H1 (cell line): ENCODE measurements at regions not wholly inside any gene's neighbourhood (a gene's known extent, or its start where the extent isn't known, plus 50 kb on each side); places are given as distances from the start of the nearest gene placed in this dataset.

Experiments used
- CTCF ChIA-PET: fragments of 300-600 bp; sonication (Branson Sonifier 250); formaldehyde crosslinking; loops from one replicate; lab custom pipeline; 2021; ENCODE audit not compliant: partially characterized antibody; lab: Charles Lee
- POLR2A ChIA-PET: fragments of 300-600 bp; sonication (Branson Sonifier 250); formaldehyde crosslinking; loops from one replicate; lab custom pipeline; 2021; ENCODE audit warnings: inconsistent platforms; ENCODE audit not compliant: partially characterized antibody; lab: Charles Lee
- DNase-seq, 2 experiments: peaks; one replicate each; pipeline versions ENCODE4 v3.0.0 to v3.0.0-alpha.2; 2010 to 2022; ENCODE audit warnings: low spot score in 2 of 2, low read depth in 1 of 2, mixed read lengths in 1 of 2
- FAIRE-seq: peaks from 2 replicates; lab custom pipeline; 2011; peaks lifted over from hg19 to GRCh38; lab: Jason Lieb, UNC
- H2AFZ ChIP-seq: 2 replicates; pipeline ENCODE4 v1.8.1; 2012; ENCODE audit warnings: low read length, inconsistent platforms
- H2AK5ac ChIP-seq: 2 replicates; pipeline ENCODE4 v1.6.1; 2013; ENCODE audit warnings: low read depth, low read length
- H2BK120ac ChIP-seq: replicated peaks from 2 replicates; pipeline ENCODE3; 2013; ENCODE audit warnings: low read depth, low read length, inconsistent platforms
- H2BK12ac ChIP-seq: 2 replicates; pipeline ENCODE4 v1.6.1; 2013; ENCODE audit warnings: low read depth, low read length
- H2BK15ac ChIP-seq: 2 replicates; pipeline ENCODE4 v1.6.1; 2013; ENCODE audit warnings: low read length
- H2BK20ac ChIP-seq: 2 replicates; pipeline ENCODE4 v1.6.1; 2013; ENCODE audit warnings: low read length
- H2BK5ac ChIP-seq: 2 replicates; pipeline ENCODE4 v1.6.1; 2013; ENCODE audit warnings: low read depth, low read length
- H3K14ac ChIP-seq: 2 replicates; pipeline ENCODE4 v1.6.1; 2013; ENCODE audit warnings: inconsistent platforms; ENCODE audit not compliant: insufficient read length
- H3K18ac ChIP-seq: 2 replicates; pipeline ENCODE4 v1.6.1; 2013; ENCODE audit warnings: low read length; ENCODE audit errors: extremely low read depth
- H3K23ac ChIP-seq: 2 replicates; pipeline ENCODE4 v1.6.1; 2013; ENCODE audit warnings: inconsistent platforms; ENCODE audit not compliant: insufficient read length
- H3K23me2 ChIP-seq: 2 replicates; pipeline ENCODE4 v1.6.1; 2013; ENCODE audit warnings: low read depth, low read length
- H3K27ac ChIP-seq: 2 replicates; pipeline ENCODE4 v1.6.1; 2011; ENCODE audit warnings: low read depth, low read length, inconsistent platforms
- H3K27me3 ChIP-seq, 4 experiments: replicated peaks in 1 of 4; 1 replicate in 1 of 4; 2 replicates in 3 of 4; pipeline versions ENCODE4 v1.6.1 to v1.8.1; 2011 to 2013; ENCODE audit warnings: low read length in 3 of 4, mild to moderate bottlenecking in 3 of 4, inconsistent platforms in 2 of 4, mixed read lengths in 2 of 4, moderate library complexity in 1 of 4; ENCODE audit not compliant: control insufficient read depth in 3 of 4, insufficient read depth in 3 of 4; ENCODE audit errors: extremely low read depth in 1 of 4
- H3K36me3 ChIP-seq, 4 experiments: 2 replicates each; pipeline versions ENCODE4 v1.6.1 to v1.8.1; 2011 to 2013; ENCODE audit warnings: mild to moderate bottlenecking in 4 of 4, low read length in 3 of 4, moderate library complexity in 2 of 4, control low read depth in 1 of 4, inconsistent platforms in 1 of 4; ENCODE audit not compliant: insufficient read depth in 4 of 4, control insufficient read depth in 2 of 4
- H3K4ac ChIP-seq: replicated peaks from 2 replicates; pipeline ENCODE3; 2013; ENCODE audit warnings: low read length, low read depth, mixed read lengths, inconsistent platforms; ENCODE audit not compliant: insufficient read length
- H3K4me1 ChIP-seq, 4 experiments: replicated peaks in 1 of 4; 1 replicate in 1 of 4; 2 replicates in 3 of 4; pipeline versions ENCODE4 v1.6.1 to v1.8.1; 2011 to 2013; ENCODE audit warnings: low read length in 3 of 4, inconsistent platforms in 2 of 4, mixed read lengths in 1 of 4; ENCODE audit not compliant: insufficient read depth in 4 of 4, control insufficient read depth in 3 of 4
- H3K4me2 ChIP-seq, 2 experiments: 2 replicates each; pipeline versions ENCODE4 v1.6.1 to v1.8.1; 2011 to 2013; ENCODE audit warnings: low read depth in 2 of 2, low read length in 2 of 2, control low read depth in 1 of 2, inconsistent platforms in 1 of 2, mild to moderate bottlenecking in 1 of 2; ENCODE audit not compliant: insufficient read depth in 1 of 2
- H3K4me3 ChIP-seq, 4 experiments: fragments of 200-600, 300-600 bp in 1 of 4; sonication (generic), shearing (Covaris generic), sonication (Bioruptor Twin) in 1 of 4; 2 replicates each; pipeline versions ENCODE4 v1.5.1 to v1.8.1; 2011 to 2016; ENCODE audit warnings: low read length in 4 of 4, low read depth in 3 of 4, control low read depth in 2 of 4, inconsistent platforms in 2 of 4, mild to moderate bottlenecking in 2 of 4, mixed read lengths in 1 of 4, moderate library complexity in 1 of 4; ENCODE audit not compliant: insufficient read depth in 2 of 4; ENCODE audit errors: extremely low read depth in 1 of 4
- H3K56ac ChIP-seq: replicated peaks from 2 replicates; pipeline ENCODE3; 2013; ENCODE audit warnings: low read depth, mild to moderate bottlenecking, mixed read lengths, low read length, inconsistent platforms; ENCODE audit not compliant: insufficient read length
- H3K79me1 ChIP-seq: 2 replicates; pipeline ENCODE4 v1.6.1; 2013; ENCODE audit warnings: low read depth, low read length, control low read depth
- H3K79me2 ChIP-seq, 2 experiments: 2 replicates each; pipeline versions ENCODE4 v1.6.1 to v1.8.1; 2012 to 2013; ENCODE audit warnings: low read length in 2 of 2, mild to moderate bottlenecking in 2 of 2, inconsistent platforms in 1 of 2; ENCODE audit not compliant: insufficient read depth in 2 of 2, control insufficient read depth in 1 of 2
- H3K9ac ChIP-seq, 4 experiments: replicated peaks in 1 of 4; 1 replicate in 1 of 4; 2 replicates in 3 of 4; pipeline versions ENCODE4 v1.6.1 to v1.8.1; 2011 to 2013; ENCODE audit warnings: low read depth in 3 of 4, low read length in 3 of 4, control low read depth in 2 of 4, mild to moderate bottlenecking in 2 of 4, moderate library complexity in 2 of 4, inconsistent platforms in 1 of 4; ENCODE audit errors: extremely low read depth in 1 of 4
- H3K9me3 ChIP-seq, 2 experiments: 2 replicates each; pipeline versions ENCODE4 v1.6.1 to v1.8.1; 2012 to 2013; ENCODE audit warnings: mild to moderate bottlenecking in 2 of 2, moderate library complexity in 2 of 2, control low read depth in 1 of 2, inconsistent platforms in 1 of 2, low read depth in 1 of 2, low read length in 1 of 2, mixed read lengths in 1 of 2; ENCODE audit not compliant: insufficient read depth in 2 of 2
- H4K20me1 ChIP-seq, 2 experiments: replicated peaks in 1 of 2; 2 replicates each; pipeline versions ENCODE3 to v1.8.1; 2011 to 2013; ENCODE audit warnings: inconsistent platforms in 2 of 2, low read length in 2 of 2, mild to moderate bottlenecking in 1 of 2; ENCODE audit not compliant: insufficient read depth in 2 of 2, control insufficient read depth in 1 of 2
- H4K5ac ChIP-seq: 2 replicates; pipeline ENCODE4 v1.6.1; 2013; ENCODE audit warnings: low read length, low read depth, mixed read lengths, inconsistent platforms; ENCODE audit not compliant: insufficient read length
- H4K8ac ChIP-seq: 2 replicates; pipeline ENCODE4 v1.8.0; 2013; ENCODE audit warnings: mild to moderate bottlenecking, moderate library complexity, low read length, inconsistent platforms; ENCODE audit not compliant: insufficient read depth; ENCODE audit errors: extremely low read depth
- H4K91ac ChIP-seq: replicated peaks from 2 replicates; pipeline ENCODE3; 2013; ENCODE audit warnings: low read length, mixed read lengths, inconsistent platforms; ENCODE audit not compliant: insufficient read length
- CHD1 ChIP-seq: IDR thresholded peaks from 2 replicates; pipeline ENCODE4 v1.6.1; 2012; ENCODE audit warnings: low read depth, low read length, improper control_type of control experiment
- CTBP2 ChIP-seq: IDR thresholded peaks from 2 replicates; pipeline ENCODE4 v1.7.0; 2011; ENCODE audit warnings: borderline replicate concordance, mild to moderate bottlenecking, moderate library complexity, mixed read lengths, low read length; ENCODE audit not compliant: insufficient read depth, insufficient read length
- FOSL1 ChIP-seq: IDR thresholded peaks from 2 replicates; pipeline ENCODE4 v1.6.1; 2011; ENCODE audit warnings: mild to moderate bottlenecking, low read depth, low read length, moderate library complexity; ENCODE audit not compliant: insufficient read depth
- RAD21 ChIP-seq, 2 experiments: IDR thresholded peaks in 1 of 2; conservative IDR thresholded peaks in 1 of 2; 2 replicates each; pipeline ENCODE4 v1.6.1; 2011; ENCODE audit warnings: low read depth in 2 of 2, low read length in 2 of 2, improper control_type of control experiment in 1 of 2, inconsistent platforms in 1 of 2, mild to moderate bottlenecking in 1 of 2, moderate library complexity in 1 of 2
- RBBP5 ChIP-seq: IDR thresholded peaks from 2 replicates; pipeline ENCODE4 v1.7.1; 2012; ENCODE audit warnings: low read depth, mild to moderate bottlenecking, inconsistent platforms, low read length, moderate library complexity, borderline replicate concordance
- WGBS, 2 experiments: shearing (Covaris generic) in 1 of 2; methylation state at CpG; one replicate each; pipeline versions ENCODE4 v1.1.6 to v1.1.7; 2013 to 2015; ENCODE audit warnings: low lambda C conversion rate in 2 of 2, mixed read lengths in 2 of 2, inconsistent platforms in 1 of 2, low coverage in 1 of 2, missing lambda C conversion rate in 1 of 2; ENCODE audit not compliant: insufficient replicate concordance in 2 of 2, insufficient coverage in 1 of 2, insufficient read length in 1 of 2; ENCODE audit errors: extremely low coverage in 1 of 2, missing lambda C conversion rate in 1 of 2; 5-methylcytosine and 5-hydroxymethylcytosine counted together
- TF ChIP-seq, protein P1 (sequence below), 3 experiments: IDR thresholded peaks; 1 replicate in 2 of 3; 2 replicates in 1 of 3; pipeline versions ENCODE4 v1.5.1 to v1.6.1; 2011; ENCODE audit warnings: low read length in 3 of 3, mild to moderate bottlenecking in 3 of 3, inconsistent platforms in 2 of 3, low read depth in 1 of 3, moderate library complexity in 1 of 3; ENCODE audit not compliant: insufficient read depth in 1 of 3; ENCODE audit errors: control extremely low read depth in 1 of 3

DNA sequence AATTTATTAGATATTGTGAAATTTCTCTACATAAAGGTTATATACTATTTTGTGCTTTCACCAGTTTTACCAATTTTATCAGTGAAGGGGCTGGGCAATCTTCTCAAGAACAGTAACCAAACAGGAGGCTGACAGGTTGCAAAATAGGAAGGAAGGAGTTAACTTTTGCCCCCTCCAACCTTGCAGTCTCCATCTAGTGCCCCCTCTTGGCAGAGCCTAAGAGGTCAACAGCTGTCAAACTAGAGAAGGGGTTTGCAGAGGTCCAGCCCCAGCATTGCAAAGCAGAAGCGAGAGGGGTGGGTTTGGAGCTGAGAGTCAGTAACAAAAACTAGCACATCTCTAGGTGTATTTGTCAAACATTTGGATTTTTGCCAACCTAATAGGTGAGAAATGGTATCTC lies 391.0 kb downstream of the CDC5L start:
- H3K9me3 ChIP-seq: no peaks in the 10 kb centered on the region
- H2BK15ac ChIP-seq: no peak overlapping the region
- no peak overlapping the region for H2BK120ac ChIP-seq
- H3K14ac ChIP-seq: no peak overlapping the region
- H3K4ac ChIP-seq: no peak overlapping the region
- no peak overlapping the region for H2AK5ac ChIP-seq
- no peaks in the 10 kb centered on the region for H3K79me2 ChIP-seq
- DNase-seq (no peak), FAIRE-seq (no peak)
- no peaks in the 10 kb centered on the region for H3K79me1 ChIP-seq
- no peak overlapping the region for H2AFZ ChIP-seq
- H3K23me2 ChIP-seq: peaks cover 3% of the 10 kb centered on the region; the same call in 1 of the 2 replicates
- ChIA-PET POLR2A (no interaction called here), CTCF (interaction anchor here (0.7 to 2.3 kb wide), 18 partner anchors 9 to 1144 kb away, joined by 3 to 23 read pairs (median 5); no protein-coding TSS in a partner anchor)
- no peaks in the 10 kb centered on the region for H3K4me1 ChIP-seq
- H3K27me3 ChIP-seq: no peaks in the 10 kb centered on the region
- no peak overlapping the region for H2BK5ac ChIP-seq
- H3K36me3 ChIP-seq: no peaks in the 10 kb centered on the region
- no peak overlapping the region for H3K4me2 ChIP-seq
- no peak overlapping the region for H3K23ac ChIP-seq
- H4K91ac ChIP-seq: no peak overlapping the region
- no peak overlapping the region for H4K5ac ChIP-seq
- H3K56ac ChIP-seq: no peak overlapping the region
- H4K8ac ChIP-seq: no peak overlapping the region
- no peaks in the 10 kb centered on the region for H4K20me1 ChIP-seq
- no peak overlapping the region for H2BK20ac ChIP-seq
- WGBS, 2 experiments: 74% methylated on average over 1 of the region's 1 CpG; no CpG with 5 or more reads in 1 of the 2 experiments
- H3K18ac ChIP-seq: no peak overlapping the region
- no peak overlapping the region for H2BK12ac ChIP-seq
- no peak overlapping the region for H3K9ac ChIP-seq
- TF ChIP-seq CTBP2: no peak
- TF ChIP-seq FOSL1: no peak
- TF ChIP-seq, protein P1, sequence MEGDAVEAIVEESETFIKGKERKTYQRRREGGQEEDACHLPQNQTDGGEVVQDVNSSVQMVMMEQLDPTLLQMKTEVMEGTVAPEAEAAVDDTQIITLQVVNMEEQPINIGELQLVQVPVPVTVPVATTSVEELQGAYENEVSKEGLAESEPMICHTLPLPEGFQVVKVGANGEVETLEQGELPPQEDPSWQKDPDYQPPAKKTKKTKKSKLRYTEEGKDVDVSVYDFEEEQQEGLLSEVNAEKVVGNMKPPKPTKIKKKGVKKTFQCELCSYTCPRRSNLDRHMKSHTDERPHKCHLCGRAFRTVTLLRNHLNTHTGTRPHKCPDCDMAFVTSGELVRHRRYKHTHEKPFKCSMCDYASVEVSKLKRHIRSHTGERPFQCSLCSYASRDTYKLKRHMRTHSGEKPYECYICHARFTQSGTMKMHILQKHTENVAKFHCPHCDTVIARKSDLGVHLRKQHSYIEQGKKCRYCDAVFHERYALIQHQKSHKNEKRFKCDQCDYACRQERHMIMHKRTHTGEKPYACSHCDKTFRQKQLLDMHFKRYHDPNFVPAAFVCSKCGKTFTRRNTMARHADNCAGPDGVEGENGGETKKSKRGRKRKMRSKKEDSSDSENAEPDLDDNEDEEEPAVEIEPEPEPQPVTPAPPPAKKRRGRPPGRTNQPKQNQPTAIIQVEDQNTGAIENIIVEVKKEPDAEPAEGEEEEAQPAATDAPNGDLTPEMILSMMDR (IDR thresholded peaks at IDR 0.05; ENCODE audit: control extremely low read depth in 1 of 3, insufficient read depth in 1 of 3, low read depth in 1 of 3, low read length in 3 of 3): peak; percentile 39 to 68 (median 62)
- peak; percentile 40 to 67 for TF ChIP-seq RAD21 (IDR thresholded peaks at IDR 0.05 in 1 of 2, conservative IDR thresholded peaks at IDR 0.05 in 1 of 2; ENCODE audit: low read depth in 2 of 2, low read length in 2 of 2)
- no peak for TF ChIP-seq CHD1
- TF ChIP-seq RBBP5: no peak
- no peak overlapping the region for H3K27ac ChIP-seq
- H3K4me3 ChIP-seq: no peak overlapping the region
